Kidney epithelial cell (primary cell): ENCODE measurements at regions not wholly inside any gene's neighbourhood (a gene's known extent, or its start where the extent isn't known, plus 50 kb on each side); places are given as distances from the start of the nearest gene placed in this dataset.

Experiments used
- DNase-seq: peaks from one replicate; pipeline ENCODE4 v3.0.0-alpha.2; 2010; ENCODE audit warnings: low read depth
- H3K27me3 ChIP-seq: 2 replicates; pipeline ENCODE4 v1.6.0; 2011; ENCODE audit warnings: low read length; ENCODE audit not compliant: control insufficient read depth, insufficient read depth
- H3K36me3 ChIP-seq: 2 replicates; pipeline ENCODE4 v1.5.1; 2011; ENCODE audit warnings: low read length; ENCODE audit not compliant: control insufficient read depth, insufficient read depth
- H3K4me3 ChIP-seq: 2 replicates; pipeline ENCODE4 v1.5.1; 2011; ENCODE audit warnings: low read depth, mild to moderate bottlenecking, control low read depth, low read length
- TF ChIP-seq, protein P1 (sequence below): IDR thresholded peaks from 2 replicates; pipeline ENCODE4 v1.5.1; 2011; ENCODE audit warnings: mild to moderate bottlenecking, moderate library complexity, low read length, control low read depth, inconsistent platforms; ENCODE audit not compliant: insufficient read depth, poor library complexity, severe bottlenecking

- no peak for DNase-seq
- Histone ChIP-seq H3K36me3 (no peaks in the 10 kb centered on the region), H3K27me3 (peaks cover 7% of the 10 kb centered on the region), H3K4me3 (no peak overlapping the region)
- TF ChIP-seq, protein P1, sequence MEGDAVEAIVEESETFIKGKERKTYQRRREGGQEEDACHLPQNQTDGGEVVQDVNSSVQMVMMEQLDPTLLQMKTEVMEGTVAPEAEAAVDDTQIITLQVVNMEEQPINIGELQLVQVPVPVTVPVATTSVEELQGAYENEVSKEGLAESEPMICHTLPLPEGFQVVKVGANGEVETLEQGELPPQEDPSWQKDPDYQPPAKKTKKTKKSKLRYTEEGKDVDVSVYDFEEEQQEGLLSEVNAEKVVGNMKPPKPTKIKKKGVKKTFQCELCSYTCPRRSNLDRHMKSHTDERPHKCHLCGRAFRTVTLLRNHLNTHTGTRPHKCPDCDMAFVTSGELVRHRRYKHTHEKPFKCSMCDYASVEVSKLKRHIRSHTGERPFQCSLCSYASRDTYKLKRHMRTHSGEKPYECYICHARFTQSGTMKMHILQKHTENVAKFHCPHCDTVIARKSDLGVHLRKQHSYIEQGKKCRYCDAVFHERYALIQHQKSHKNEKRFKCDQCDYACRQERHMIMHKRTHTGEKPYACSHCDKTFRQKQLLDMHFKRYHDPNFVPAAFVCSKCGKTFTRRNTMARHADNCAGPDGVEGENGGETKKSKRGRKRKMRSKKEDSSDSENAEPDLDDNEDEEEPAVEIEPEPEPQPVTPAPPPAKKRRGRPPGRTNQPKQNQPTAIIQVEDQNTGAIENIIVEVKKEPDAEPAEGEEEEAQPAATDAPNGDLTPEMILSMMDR, result no peak
These were observed 115.8 kb downstream of the ZIC5 start for GRCh38 chr13:99855526-99856420.

DNA sequence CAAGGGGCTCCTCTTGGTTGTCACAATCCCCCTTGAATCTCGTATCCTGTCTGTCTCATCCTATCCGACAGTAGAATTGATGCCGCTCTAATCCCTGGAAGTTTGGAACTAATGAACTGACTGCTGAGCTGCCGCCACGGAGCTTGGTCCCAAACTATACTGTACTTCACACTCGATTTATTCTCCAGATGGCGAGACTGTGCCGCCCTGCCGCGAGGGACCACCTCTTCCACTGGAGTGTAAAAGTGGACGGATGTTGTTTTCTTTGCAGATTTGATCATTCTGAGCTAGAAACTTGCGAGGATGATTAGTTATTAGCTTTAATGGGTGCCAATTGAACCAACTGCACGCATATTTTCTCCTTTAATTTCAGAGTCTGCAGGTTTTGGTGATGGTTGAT is 117.2 kb downstream of the ZIC5 start:
- Histone ChIP-seq H3K27me3 (peaks cover 7% of the 10 kb centered on the region), H3K4me3 (no peak overlapping the region), H3K36me3 (no peaks in the 10 kb centered on the region)
- TF ChIP-seq, protein P1, result no peak
- no peak for DNase-seq

- Histone ChIP-seq H3K4me3 (no peak overlapping the region), H3K27me3 (peaks cover 5% of the 10 kb centered on the region), H3K36me3 (no peaks in the 10 kb centered on the region)
- TF ChIP-seq, protein P1, result no peak
- no peak for DNase-seq
These were observed 124.2 kb downstream of the ZIC5 start for GRCh38 chr13:99847318-99847750.

DNA sequence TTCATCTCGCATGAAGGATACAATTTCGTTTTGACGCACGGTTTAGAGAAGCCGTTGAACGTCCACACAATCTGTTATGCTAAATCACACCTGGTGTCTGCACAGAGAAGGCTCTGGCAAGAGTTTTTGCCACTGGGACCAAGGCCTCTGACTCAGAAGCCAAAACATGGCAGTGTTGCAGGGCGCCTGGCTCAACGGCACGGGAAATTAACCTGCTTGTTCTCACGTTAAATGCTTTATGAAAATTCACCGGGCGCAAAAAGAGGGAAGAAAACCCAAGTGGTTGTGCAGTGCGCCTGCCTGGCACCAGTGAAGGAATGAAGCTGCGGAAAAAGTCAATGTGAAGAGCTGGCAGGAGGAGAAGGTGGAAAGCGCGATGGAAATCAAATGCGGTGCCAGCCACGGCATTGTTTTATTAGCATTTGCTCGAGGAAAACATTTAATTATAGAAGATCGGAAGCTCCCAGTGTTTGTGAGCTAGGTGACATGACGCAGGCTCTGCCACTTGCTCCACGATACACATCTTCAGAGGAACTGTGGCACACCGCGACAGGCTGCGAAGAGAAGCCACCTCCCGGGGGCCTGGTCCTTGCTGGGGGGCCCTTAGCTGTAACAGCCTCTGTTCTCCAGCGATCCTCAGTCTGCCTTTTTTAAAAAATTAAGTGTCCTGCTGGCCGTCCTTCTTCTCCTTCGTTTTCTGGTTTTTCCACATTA is 126.2 kb downstream of the ZIC5 start:
- Histone ChIP-seq H3K27me3 (peaks cover 5% of the 10 kb centered on the region), H3K36me3 (no peaks in the 10 kb centered on the region), H3K4me3 (no peak overlapping the region)
- DNase-seq, result no peak
- TF ChIP-seq, protein P1, result no peak

GRCh38 chr13:99844421-99844820 is 127.1 kb downstream of the ZIC5 start:
- H3K4me3 ChIP-seq, result no peak overlapping the region
- no peak for DNase-seq

More at GRCh38 chr13:99844421-99844820, 127.1 kb downstream of the ZIC5 start:
- Histone ChIP-seq H3K36me3 (no peaks in the 10 kb centered on the region), H3K27me3 (peaks cover 5% of the 10 kb centered on the region)
- TF ChIP-seq, protein P1, result no peak
